Ecto neural progenitor cell (in vitro differentiated cells): ENCODE measurements at regions not wholly inside any gene's neighbourhood (a gene's known extent, or its start where the extent isn't known, plus 50 kb on each side); places are given as distances from the start of the nearest gene placed in this dataset.
"Not testable (repeated sequence)": the region's sequence is repeated elsewhere in the genome, so short reads cannot be mapped to it uniquely, and the experiment has no call there.

Experiments used
- DNase-seq: peaks from one replicate; pipeline ENCODE4 v3.0.0-alpha.2; 2018; ENCODE audit warnings: low spot score

DNA sequence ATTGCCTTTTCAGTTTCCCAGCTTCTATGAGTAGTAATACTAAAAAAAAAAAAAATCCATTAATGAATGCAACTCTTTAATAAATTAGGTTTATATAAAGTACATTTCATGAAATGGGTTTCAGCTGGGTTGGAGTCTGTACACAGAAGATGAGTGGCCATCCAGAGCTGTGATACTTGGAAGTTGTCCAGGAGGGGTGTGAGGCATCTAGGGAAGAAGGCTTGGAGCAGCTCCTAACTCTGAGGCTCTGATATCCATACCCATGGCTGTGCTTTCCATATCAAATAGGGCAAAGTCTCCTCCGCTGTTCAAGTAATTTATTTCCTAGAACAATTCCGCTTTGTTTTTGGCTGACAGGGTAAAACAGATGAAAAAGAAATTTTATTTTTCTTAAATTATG lies 423.3 kb upstream of the TENM3 start:
- DNase-seq: no peak

DNA sequence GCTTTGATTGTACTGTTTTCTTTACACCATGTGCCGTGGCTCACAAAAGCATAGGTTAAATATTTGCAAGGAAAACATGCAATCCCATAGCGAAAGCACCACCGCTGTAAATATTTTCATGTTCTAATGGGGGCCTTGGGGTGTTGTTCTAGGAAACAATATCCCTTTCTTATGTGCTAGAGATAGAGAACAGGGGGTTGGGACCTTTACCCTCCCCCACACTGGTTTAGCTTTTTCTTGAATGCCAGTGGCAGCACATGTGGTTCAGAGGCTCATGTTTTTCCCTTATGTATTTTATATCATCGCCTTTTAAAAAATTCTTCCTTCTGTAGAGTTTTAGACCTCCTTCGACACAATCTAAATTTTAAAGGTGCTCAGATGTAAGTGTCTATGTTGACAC lies 422.6 kb upstream of the TENM3 start:
- DNase-seq: no peak

DNA sequence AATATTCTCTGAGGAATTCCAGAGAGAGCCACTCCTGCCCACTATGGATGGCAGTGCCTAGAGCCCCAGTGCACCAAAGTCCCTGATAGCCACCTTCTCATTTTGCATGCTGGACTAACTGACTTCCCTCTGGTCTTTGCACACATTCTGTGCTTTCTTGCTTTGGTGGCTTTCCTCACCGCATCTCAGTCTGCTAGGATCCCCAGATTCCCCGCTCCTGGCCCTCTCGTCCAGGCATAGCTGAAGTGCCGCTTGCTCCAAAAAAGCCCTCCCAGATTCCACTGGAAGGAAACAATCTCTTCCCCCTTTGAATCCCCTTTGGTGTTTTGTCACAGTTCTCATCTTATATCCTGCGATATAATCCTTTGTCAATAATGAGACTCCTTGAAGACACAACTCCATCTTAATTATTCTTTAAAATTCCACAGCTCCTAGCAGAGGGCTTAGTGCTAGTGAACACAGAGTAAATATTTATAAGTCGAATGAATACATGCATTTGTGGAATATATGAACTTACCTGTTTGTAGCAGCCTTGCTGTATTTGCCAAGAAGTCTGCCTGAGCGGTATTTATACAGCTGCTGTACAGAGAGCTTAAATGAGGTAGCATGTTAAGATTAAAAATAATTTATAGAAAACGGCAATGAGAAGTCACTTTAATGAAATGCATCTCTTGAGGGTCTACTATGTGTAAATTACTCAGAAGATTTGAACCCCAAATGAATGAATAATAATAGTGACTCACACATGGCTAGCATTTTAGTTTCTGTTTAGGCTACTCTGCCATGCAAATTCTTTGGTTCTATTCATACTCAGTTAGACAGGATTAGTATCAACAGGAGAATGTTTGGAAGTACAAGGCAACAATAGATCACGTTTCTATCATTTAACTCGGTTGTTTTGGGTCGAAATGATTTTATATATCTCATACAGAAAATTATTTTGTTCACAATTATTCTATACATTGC lies 421.9 kb upstream of the TENM3 start:
- no peak for DNase-seq

DNA sequence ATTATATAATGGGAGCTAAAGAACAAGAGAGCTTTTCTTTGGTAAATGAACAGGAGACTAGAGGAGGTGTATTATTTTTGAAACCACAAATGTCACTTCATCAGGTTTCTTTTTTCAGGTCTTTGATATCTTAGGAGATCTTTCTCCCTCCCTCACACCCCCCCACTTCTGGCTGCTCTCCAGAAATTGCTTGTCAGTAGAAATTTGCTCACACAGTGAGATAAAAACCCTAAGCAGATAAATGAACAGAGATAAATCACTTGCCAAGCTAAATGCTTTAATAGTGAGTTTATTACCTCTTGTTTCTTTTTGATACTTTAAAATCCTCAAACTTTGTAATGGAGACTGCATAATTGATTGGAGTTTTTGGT lies 421.2 kb upstream of the TENM3 start:
- DNase-seq: no peak

DNA sequence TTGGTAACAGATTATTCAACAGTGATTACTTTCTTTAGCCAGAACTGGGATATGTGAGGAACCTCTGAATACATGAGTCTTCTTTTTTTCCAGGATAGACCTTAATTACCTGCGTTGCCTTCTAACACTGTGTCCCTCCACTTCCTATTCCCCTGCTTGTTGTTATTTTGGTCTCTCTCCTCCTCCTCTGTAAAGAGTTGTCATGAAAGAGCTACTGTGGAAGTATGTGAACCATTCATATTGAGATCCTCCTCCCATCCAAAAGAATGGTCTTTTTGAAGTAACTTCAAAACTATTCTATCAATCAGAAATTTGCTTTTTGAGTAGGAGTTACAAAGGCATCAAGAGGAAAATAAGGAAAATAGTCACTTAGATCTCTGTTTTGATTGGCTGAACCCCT lies 420.0 kb upstream of the TENM3 start:
- DNase-seq: no peak

DNA sequence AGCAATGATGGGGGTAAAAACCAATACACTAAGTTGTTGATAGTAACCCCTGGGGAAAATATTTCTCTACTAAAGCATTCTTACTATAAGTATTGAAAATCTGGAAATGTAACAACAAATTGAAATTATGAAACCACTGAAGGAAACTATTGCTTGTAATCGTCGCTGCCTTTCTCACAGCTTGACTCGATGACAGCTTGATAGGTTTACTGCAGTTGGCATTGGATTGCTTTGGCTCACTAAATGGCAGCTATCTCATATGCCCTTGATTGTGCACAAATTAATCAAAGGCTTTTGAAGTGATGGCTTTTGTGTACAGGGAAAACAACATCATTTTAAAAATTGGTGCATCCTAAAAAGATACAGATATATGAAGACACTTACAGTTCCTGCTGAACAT lies 419.6 kb upstream of the TENM3 start:
- no peak for DNase-seq

DNA sequence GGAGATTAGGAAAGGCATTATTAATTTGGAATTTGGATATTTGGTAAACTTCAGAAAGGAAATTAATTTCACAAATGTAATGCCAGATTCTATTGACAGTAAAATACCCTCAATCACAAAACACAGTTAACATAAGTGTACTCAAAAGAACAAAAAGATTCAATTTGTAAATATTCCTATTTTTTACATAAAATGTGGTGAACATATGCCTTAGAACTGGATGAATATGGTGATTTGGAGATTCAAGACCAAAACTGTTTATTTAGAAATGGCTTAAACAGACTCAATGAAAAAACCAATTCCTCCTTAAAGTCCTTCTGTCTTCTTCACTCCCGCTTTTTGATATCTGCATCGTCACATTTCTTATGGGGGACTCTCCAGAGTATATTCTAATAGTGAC lies 417.6 kb upstream of the TENM3 start:
- DNase-seq: no peak

DNA sequence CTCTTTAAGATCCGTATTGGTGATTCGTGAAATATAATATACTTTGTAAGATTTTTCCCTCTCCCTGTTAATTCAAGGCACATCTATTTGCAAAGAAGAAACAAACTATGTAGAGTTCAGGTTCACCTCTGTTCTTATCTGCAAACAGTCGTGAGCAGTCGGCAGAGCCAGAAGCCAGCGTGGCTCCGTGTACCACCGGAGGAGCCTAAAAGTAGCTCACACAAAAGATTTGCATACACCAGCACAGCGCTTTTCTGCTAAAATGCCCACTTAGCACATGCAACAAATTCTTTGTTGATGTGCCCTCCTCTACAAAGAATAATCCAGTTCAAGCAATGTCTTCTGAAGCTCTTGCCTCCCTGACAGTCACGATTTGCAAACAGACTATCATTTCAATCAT lies 416.0 kb upstream of the TENM3 start:
- no peak for DNase-seq

DNA sequence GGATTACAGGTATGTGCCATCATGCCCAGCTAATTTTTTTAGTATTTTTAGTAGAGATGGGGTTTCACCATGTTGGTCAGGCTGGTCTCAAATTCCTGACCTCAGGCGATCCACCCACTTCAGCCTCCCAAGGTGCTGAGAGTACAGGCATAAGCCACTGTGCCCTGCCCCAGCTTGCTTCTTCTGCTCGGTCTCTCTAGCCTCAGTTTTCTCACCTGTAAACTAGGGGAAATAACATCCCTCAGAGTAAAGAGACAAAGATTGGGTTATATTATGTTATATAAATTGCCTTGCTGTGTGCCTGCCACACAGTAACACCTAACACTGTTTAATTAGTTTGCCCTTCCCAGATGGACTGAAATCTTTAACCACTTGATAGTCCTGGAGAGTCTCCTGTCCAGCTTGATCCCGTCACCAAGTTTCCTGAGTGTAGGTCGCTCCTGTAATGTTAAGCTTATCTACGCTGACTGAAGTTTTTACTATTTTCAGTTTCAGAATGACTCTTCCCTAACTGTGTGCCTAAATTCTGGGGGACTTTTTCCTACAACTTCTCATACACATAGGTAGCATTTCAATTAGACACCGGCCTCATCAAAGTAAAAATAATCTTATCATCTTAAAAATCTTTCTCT lies 412.7 kb upstream of the TENM3 start:
- DNase-seq: no peak

DNA sequence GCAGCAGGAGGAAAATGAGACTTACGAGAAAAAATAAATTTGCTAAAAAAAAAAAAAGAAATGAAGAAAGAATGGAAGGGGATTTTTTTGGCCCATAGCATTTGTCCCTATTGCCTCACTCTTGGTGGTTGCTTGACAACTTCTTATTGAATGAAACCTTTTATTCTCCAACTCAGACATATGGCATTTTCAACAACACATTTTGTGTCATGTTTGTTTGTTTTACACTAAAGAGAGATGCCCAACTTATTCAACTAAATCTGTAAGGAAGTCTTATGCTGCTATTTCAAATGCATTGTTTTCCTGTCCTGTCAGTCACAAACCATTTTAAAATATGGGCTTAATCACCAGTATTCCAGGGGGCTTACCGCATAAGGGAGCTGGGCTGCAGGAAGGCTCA lies 409.1 kb upstream of the TENM3 start:
- no peak for DNase-seq

DNA sequence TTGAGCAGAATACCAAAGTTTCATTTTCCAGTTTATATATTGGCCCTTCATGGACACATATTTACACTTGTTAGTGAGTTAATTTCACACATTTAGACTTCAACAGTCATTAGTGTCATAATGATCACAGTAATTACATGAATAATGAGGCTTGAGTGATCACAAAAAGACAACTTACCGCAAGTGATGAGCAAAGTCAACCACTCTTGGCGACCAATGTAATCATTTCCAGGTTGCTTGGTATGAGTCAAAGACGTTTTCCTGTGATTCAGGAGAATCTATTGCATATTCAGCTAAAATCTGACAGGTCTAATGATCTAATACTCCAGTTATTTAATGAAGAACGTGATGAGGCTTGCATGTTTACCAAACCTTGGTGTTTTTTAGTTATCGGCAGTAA lies 407.9 kb upstream of the TENM3 start:
- no peak for DNase-seq

DNA sequence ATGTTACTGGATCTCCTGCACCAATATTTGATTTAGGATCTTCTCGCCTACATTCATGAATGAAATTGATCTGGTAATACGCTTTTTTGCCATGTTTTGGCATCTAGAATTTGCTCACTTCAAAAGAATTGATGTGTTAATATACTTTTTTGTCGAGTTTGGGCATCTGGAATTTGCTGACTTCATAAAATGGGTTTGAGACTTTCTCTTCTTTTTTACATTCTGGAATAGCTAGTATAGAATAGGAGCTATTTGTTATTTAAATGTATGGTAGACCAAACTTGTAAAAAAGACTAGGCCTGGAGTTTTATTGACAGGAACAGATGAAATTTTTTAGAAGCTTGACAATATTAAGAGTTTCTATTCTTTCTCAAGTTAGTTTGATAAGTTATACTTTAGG lies 404.9 kb upstream of the TENM3 start:
- DNase-seq: no peak

DNA sequence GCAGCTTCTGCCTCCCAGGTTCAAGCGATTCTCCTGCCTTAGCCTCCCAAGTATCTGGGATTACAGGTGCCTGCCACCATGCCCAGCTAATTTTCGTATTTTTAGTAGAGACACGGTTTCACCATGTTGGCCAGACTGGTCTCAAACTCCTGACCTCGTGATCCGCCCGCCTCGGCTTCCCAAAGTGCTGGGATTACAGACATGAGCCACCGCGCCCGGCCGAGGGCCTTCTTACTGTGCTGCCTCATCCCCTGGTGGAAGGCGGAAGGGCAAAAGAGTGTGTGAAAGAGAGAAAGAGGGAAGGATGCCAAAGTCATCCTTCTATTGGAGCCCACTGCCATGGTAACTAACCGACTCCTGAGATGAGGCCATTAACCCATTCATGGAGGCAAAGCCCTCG lies 399.4 kb upstream of the TENM3 start:
- not testable (repeated sequence) for DNase-seq

DNA sequence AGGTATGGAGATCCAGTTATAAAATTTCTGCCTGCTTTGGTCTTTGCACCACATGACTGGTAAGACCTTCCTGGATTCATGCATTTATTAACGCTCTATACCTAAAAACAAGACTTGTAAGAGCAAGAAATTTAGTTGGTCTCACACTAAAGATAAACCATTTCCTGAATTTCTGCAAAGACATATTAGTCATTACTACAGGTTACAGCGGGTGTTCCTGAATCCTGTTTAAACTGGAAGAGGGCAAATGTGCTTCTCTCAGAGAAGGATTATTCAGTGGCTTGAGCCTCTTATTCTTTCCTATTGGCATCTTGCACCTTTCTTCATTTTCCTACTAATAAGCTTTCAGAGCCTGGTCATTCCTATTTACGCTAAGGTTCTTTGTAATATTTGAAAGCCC lies 397.6 kb upstream of the TENM3 start:
- DNase-seq: no peak

DNA sequence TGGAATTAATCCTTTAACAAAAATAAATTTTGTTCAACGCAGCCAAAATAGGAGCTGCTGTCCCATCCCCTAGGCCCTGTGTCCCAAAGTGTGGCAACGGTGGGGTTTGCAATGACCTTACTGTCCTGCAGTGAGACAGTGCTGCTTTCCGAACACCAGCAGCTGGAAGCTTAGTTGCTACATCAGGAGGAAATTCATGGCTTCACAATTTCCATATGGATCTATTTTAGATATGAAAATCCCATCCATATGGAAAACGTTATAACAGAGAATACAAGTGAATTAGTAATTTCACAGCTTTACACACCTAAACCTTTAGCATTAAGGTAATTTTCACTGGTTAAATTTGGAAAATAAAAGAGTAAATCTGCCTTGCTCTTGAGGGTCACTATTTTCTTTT lies 396.3 kb upstream of the TENM3 start:
- no peak for DNase-seq

DNA sequence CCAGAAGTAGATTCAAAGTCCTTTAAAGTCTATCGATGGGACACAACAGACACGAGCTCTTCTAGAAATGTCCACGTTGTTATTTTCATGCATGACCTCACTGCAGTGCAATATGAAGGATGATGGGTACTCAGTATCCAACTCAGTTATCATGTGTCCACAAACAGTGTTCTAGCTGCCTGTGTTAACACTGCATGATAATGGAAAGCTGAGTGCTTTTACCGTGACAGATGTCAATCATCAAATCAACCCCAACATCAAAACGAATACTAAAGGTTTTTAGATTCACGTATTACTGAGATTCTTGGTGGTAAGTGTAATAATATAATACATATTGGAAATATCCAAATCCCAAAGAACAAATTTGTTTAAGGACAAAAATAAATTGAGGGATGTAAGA lies 394.8 kb upstream of the TENM3 start:
- DNase-seq: no peak

DNA sequence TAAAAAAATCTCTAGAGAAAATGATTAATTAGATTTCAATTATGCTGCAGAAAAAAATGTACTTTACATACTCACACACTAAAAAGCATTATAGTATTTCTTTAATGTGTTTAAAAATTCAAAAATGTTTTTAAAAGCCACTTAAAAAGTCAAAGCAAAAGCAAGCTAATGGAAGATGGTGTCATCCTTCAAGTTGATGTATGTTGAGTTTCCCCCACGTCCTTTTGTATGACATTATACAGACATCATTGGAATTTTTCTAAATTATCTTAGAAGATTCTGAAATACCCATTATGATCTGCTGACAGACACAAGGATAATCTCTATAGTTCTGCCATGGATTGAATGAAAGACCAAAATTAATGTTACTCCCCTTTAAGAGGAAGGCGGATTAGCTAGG lies 393.7 kb upstream of the TENM3 start:
- no peak for DNase-seq

DNA sequence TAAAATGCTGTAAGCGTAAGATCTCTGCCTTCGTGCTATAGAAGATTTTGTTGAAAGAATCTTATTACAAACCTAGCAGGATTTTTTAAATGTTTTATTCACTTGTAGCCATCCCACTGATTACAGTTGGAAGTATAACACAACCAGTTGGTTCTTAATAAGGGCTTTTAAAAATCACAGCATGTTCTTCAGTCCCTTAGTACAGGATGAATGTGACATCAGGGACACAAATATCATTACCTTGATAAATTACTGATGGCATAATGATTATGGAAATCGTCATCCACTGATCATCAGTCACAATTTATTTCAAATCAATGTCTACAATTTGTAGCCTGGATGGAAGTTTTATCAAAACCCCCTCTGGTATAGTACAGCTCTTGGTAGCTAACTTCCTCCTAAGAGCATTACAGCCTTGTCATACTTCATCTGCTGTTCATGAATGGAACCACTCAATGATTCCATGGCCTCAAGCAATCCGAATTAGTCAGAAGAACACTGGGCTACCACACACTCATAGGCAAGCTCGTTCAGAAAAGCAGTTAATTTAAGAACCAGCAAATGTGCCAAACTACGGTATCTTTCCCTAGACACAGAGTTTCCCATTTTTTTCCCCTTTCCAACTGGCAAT lies 389.2 kb upstream of the TENM3 start:
- no peak for DNase-seq

DNA sequence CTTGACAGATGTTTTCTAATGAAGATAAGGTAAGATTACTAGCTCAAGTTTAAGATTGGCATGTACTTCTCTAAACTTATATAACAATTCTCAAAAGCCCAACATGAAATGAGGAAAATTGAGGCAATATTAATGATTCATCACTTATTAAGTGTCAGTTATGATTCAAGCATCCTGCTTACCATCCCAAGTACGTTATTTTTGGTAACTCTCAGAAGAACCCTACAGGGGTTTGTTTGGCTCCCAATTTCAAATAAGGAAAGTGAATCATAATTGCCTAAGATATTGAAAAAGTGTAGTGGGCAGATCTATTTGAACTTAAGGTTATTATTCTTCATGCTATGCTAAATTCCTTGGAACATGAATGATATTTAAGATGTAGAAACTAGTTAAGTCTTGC lies 387.9 kb upstream of the TENM3 start:
- DNase-seq: no peak

DNA sequence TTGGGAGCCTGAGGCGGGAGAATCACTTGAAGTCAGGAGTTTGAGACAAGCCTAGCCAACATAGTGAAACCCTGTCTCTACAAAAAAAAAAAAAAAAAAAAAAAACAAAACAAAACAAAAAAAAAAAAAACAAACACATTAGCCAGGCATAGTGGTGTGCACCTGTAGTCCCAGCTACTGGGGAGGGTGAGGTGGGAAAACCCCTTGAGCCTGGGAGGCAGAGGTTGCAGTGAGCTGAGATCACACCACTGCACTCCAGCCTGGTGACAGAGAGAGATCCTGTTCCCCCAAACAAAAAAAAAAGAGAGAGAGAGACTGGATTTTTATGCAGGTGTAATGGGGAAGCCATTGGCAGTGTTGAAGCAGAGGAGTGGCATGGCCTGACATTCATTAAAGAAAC lies 385.7 kb upstream of the TENM3 start:
- DNase-seq: not testable (repeated sequence)

DNA sequence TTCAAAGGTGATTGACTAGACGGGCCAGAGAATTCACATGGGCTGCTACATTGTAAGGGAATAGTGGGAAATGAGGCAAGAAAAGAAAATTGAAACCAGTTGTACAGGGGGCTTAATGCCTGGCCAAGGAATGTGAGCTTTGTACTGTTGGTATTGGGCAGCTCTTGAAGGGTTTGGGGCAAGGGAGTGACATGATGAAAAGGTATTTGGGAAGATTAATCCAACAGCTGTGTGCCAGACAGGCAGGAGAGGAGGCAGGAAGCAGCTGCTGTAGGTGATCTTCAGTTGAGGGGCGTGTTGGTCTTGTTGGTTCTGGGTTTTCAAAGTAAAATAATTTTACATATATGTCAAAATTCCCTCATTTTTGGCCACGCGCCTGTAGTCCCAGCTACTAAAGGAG lies 384.5 kb upstream of the TENM3 start:
- DNase-seq: no peak

DNA sequence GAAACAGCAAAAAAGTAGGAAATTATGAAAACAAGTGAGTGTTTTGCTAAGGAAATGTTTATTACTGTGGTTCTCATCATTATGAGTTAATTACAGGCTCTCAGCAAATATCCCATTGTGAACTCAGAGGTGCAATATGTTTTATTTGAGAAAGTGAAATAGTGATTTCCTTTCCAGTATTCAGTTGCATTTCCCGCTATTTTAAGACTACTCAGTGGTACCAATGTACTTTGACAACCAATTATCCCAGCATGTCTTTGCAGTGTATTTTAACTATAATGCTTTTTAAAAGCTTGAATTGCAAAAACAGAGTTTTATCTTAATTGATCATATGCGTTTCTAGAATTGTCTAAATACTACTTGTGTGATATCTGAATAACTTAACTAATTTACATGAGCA lies 383.8 kb upstream of the TENM3 start:
- DNase-seq: no peak

DNA sequence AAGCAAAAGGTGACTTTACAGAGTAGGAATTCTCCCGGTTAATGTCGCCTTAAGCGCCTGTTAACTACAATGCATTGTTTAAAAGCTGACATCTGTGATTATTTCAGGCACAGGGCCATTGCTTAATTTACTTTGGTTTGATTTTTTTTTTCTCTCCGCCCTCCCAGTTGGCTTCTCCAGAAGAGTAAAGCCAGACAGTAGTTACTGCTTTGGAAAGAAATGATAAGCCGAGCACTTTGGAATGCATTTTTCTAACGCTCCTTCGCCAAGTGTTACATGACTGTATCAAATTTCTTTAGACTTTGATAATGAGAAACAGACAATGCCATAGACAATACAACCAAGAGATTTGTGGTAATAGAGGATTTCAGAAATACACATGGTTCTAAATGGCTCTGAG lies 383.0 kb upstream of the TENM3 start:
- no peak for DNase-seq
